Adrenal gland (tissue), 9 donors: ENCODE measurements at regions not wholly inside any gene's neighbourhood (a gene's known extent, or its start where the extent isn't known, plus 50 kb on each side); places are given as distances from the start of the nearest gene placed in this dataset.

ENCODE experiments used
- DNase-seq, 7 donors: peaks; one replicate each; pipeline ENCODE4 v3.0.0-alpha.2; 2019 to 2020
- H3K27ac ChIP-seq, 5 donors: fragments of 200-600 bp; sonication (generic) in 4 of 5; 1 replicate in 3 of 5; 2 replicates in 2 of 5; pipeline versions ENCODE4 v1.5.1 to v1.8.0; 2016 to 2020; ENCODE audit warnings: mild to moderate bottlenecking in 1 of 5
- H3K27me3 ChIP-seq: fragments of 200-600 bp; 2 replicates; pipeline ENCODE4 v1.8.0; 2021
- H3K36me3 ChIP-seq, 2 donors: fragments of 200-600 bp; replicated peaks in 1 of 2; 1 replicate in 1 of 2; 2 replicates in 1 of 2; pipeline versions ENCODE4 v1.5.1 to v1.8.0; 2018 to 2022
- H3K4me1 ChIP-seq, 2 donors: fragments of 200-600 bp; replicated peaks in 1 of 2; 1 replicate in 1 of 2; 2 replicates in 1 of 2; pipeline versions ENCODE4 v1.5.1 to v1.8.0; 2018 to 2021
- H3K4me3 ChIP-seq, 4 donors: fragments of 200-600 bp; sonication (generic) in 3 of 4; one replicate each; pipeline ENCODE4 v1.5.1; 2016 to 2018
- H3K9me3 ChIP-seq, 3 donors: fragments of 200-600 bp; sonication (generic) in 1 of 3; replicated peaks in 1 of 3; 1 replicate in 2 of 3; 2 replicates in 1 of 3; pipeline versions ENCODE4 v1.5.1 to v1.8.0; 2016 to 2021
- POLR2A ChIP-seq, 2 donors: fragments of 450-650 bp; IDR thresholded peaks; one replicate each; pipeline ENCODE4 v1.6.1; 2017; ENCODE audit warnings: antibody characterized with exemption in 2 of 2, mild to moderate bottlenecking in 2 of 2, moderate library complexity in 1 of 2
- WGBS, 4 donors: extraction: QIAGEN DNeasy Blood & Tissue Kit in 2 of 4; methylation state at CpG; one replicate each; pipeline versions ENCODE4 v1.1.5 to v1.1.7; 2013 to 2017; 5-methylcytosine and 5-hydroxymethylcytosine counted together
- intact Hi-C, 2 donors: fragments of 100-400 bp; cut with DNase I; formaldehyde crosslinking; loops; one replicate each; pipeline versions ENCODE4 v1.14.1 to v1.15.0; 2022 to 2023
- TF ChIP-seq, protein P1 (sequence below), 6 experiments: fragments of 450-650 bp in 4 of 6; fragments of 200-600 bp in 2 of 6; sonication (generic) in 1 of 6; IDR thresholded peaks; 1 replicate in 5 of 6; 2 replicates in 1 of 6; pipeline versions ENCODE4 v1.5.1 to v1.8.0; 2016 to 2021; ENCODE audit warnings: antibody characterized with exemption in 6 of 6, mild to moderate bottlenecking in 2 of 6, moderate library complexity in 1 of 6
- donor health status: healthy with polysubstance abuse.
- donor health status: Bipolar disorder and iron deficiency.
- donor health status: DM: yes; HTN: yes; CAD: no.
- donor health status: DM: no; HTN: no; CAD: no.
- donor health status: DM: no; HTN: no; CAD: no.

DNA sequence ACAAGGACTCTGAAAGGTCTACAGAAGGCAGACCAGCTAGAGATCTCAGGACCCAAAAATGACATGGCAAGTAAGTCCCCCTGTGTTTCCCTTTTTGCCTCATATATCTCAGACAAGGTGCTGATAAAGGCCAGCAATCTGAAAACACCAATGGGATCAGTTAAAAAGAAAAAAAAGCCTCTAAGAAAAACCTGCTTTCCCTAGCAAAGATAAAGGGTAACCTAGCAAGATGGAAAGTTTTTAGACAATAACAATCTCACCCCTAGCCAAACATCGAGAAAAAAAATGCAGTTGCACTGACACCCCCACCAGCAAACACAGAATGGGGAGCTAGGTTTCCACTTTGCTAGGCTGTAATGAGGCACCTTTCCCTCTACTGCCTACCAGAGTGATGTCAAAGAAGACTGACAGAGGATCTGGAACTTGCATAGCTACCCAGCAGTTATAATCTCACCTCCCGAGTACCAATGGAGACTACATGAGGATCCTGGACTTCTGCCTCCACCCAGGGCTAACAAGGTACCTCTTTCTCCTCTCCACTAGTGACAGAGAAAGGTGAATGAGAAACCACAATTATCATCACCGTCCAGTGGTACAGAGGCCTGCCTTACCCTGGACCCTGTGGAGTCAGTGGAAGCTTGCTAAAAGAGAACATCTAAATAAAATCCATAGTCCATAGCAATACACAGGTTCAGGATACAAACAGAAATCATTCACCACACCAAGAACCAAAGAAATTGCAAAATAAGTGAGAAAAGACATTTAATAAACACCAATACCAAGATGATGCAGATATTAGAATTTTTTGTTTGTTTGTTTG, 240.8 kb downstream of the ARHGAP12 start:
- no peak overlapping the region for H3K4me3 ChIP-seq
- no peaks in the 10 kb centered on the region for H3K27me3 ChIP-seq
- H3K36me3 ChIP-seq, result no peaks in the 10 kb centered on the region
- DNase-seq, result no peak
- no peak for TF ChIP-seq POLR2A (IDR thresholded peaks at IDR 0.05)
- TF ChIP-seq, protein P1, sequence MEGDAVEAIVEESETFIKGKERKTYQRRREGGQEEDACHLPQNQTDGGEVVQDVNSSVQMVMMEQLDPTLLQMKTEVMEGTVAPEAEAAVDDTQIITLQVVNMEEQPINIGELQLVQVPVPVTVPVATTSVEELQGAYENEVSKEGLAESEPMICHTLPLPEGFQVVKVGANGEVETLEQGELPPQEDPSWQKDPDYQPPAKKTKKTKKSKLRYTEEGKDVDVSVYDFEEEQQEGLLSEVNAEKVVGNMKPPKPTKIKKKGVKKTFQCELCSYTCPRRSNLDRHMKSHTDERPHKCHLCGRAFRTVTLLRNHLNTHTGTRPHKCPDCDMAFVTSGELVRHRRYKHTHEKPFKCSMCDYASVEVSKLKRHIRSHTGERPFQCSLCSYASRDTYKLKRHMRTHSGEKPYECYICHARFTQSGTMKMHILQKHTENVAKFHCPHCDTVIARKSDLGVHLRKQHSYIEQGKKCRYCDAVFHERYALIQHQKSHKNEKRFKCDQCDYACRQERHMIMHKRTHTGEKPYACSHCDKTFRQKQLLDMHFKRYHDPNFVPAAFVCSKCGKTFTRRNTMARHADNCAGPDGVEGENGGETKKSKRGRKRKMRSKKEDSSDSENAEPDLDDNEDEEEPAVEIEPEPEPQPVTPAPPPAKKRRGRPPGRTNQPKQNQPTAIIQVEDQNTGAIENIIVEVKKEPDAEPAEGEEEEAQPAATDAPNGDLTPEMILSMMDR (IDR thresholded peaks at IDR 0.05), result no peak
- no peaks in the 10 kb centered on the region for H3K9me3 ChIP-seq
- intact Hi-C loops, result no loop called here
- no peak overlapping the region for H3K27ac ChIP-seq
- no peaks in the 10 kb centered on the region for H3K4me1 ChIP-seq
- WGBS, 4 donors, result 81 to 95% (median 92%) methylated on average over 3 of the region's 3 CpGs

DNA sequence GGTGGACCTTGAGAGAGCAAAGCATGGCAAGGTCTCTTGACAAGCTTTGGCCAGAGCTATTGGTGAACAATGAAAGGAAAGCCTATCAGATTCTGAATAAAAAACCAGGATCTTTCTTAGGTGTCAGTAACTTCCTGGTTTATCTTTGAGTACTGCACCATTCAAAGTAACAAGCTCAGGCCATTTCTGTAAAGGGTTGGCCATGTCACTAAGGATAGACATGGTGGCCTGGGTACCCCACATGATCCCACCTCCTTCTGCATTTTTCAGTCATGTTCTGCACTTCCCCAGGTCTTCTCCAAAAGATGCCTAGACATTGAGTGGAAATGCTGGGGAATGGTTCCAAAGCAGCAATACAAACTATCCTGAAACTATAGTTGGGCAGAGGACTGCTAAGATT, 242.0 kb downstream of the ARHGAP12 start:
- H3K4me3 ChIP-seq, result no peak overlapping the region
- no peaks in the 10 kb centered on the region for H3K9me3 ChIP-seq
- DNase-seq, result no peak
- H3K36me3 ChIP-seq, result no peaks in the 10 kb centered on the region
- intact Hi-C loops, result no loop called here
- H3K27me3 ChIP-seq, result no peaks in the 10 kb centered on the region
- no peak overlapping the region for H3K27ac ChIP-seq
- H3K4me1 ChIP-seq, result no peaks in the 10 kb centered on the region
- TF ChIP-seq, protein P1 (IDR thresholded peaks at IDR 0.05), result no peak
- TF ChIP-seq POLR2A (IDR thresholded peaks at IDR 0.05), result no peak

DNA sequence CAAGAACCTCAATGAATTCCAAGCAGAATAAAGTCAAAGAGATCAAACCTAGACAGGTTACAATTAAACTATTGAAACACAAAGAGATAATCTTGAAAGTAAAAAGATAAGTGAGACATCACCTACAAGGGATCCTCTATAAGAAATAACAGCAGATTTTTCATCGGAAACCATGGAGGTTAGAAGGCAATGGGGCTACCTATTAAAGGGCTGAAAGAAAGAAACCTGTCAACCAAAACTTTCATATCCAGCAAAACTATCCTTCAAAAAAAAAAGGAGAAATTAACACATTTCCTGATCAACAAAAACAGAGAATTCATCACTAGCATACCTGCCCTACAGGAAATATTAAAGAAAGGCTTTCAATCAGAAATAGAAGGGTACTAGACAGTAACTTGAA, 244.9 kb downstream of the ARHGAP12 start:
- TF ChIP-seq POLR2A (IDR thresholded peaks at IDR 0.05), result no peak
- TF ChIP-seq, protein P1 (IDR thresholded peaks at IDR 0.05), result no peak
- Histone ChIP-seq H3K4me1 (no peaks in the 10 kb centered on the region), H3K9me3 (no peaks in the 10 kb centered on the region), H3K36me3 (no peaks in the 10 kb centered on the region), H3K27me3 (no peaks in the 10 kb centered on the region), H3K4me3 (no peak overlapping the region), H3K27ac (no peak overlapping the region)
- WGBS, 4 donors, result 79 to 94% (median 90%) methylated on average over 1 of the region's 1 CpG
- intact Hi-C loops, result no loop called here
- no peak for DNase-seq

DNA sequence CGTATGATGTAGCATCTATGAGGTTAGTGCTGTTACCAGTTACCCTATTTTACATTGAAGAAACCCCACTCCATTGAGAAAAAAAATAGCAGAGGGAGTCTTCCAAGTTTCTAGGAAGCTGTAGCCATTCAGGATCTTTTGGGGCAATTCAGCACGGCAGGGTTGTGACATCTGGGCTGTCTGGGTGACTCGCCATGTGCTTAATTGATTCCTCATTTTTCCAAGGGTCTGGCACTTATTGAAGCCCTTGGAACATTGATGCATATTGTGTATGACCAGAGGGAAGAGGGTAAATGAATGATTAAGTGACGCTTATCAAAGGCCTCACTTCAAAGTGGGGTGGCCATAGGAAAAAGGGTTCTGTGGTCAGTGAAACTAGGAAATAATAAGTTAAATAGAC, 248.7 kb downstream of the ARHGAP12 start:
- peaks cover 0 to 4% (median 0%) of the 10 kb centered on the region in 3 donors for H3K9me3 ChIP-seq
- 74 to 80% (median 79%) methylated on average over 4 of the region's 4 CpGs for WGBS, 4 donors
- intact Hi-C loops, result no loop called here
- H3K4me3 ChIP-seq, result no peak overlapping the region
- TF ChIP-seq POLR2A (IDR thresholded peaks at IDR 0.05), result no peak
- TF ChIP-seq, protein P1 (IDR thresholded peaks at IDR 0.05), result no peak
- no peak overlapping the region for H3K27ac ChIP-seq
- H3K4me1 ChIP-seq, result no peaks in the 10 kb centered on the region
- no peaks in the 10 kb centered on the region for H3K36me3 ChIP-seq
- no peak for DNase-seq
- H3K27me3 ChIP-seq, result no peaks in the 10 kb centered on the region
